Prostate gland (tissue), 2 donors: ENCODE measurements at regions not wholly inside any gene's neighbourhood (a gene's known extent, or its start where the extent isn't known, plus 50 kb on each side); places are given as distances from the start of the nearest gene placed in this dataset.

Experiments used
- DNase-seq: peaks from one replicate; pipeline ENCODE4 v3.0.0-alpha.2; 2019; ENCODE audit warnings: low spot score
- H3K27ac ChIP-seq, 2 donors: fragments of 200-600 bp; sonication (generic); 2 replicates each; pipeline ENCODE4 v1.5.1; 2017 to 2019
- H3K27me3 ChIP-seq: fragments of 200-600 bp; sonication (generic); replicated peaks from 2 replicates; pipeline ENCODE4 v1.5.1; 2019; ENCODE audit not compliant: insufficient read depth
- H3K36me3 ChIP-seq, 2 donors: fragments of 200-600 bp; sonication (generic); 1 replicate in 1 of 2; 2 replicates in 1 of 2; pipeline versions ENCODE4 v1.5.1 to v1.8.1; 2017 to 2019
- H3K4me1 ChIP-seq: fragments of 200-600 bp; sonication (generic); replicated peaks from 2 replicates; pipeline ENCODE4 v1.5.1; 2019
- H3K4me3 ChIP-seq, 2 donors: fragments of 200-600 bp; sonication (generic); 2 replicates each; pipeline ENCODE4 v1.5.1; 2017 to 2019
- H3K9me3 ChIP-seq: fragments of 200-600 bp; sonication (generic); 2 replicates; pipeline ENCODE4 v1.5.1; 2017
- POLR2A ChIP-seq: fragments of 450-650 bp; IDR thresholded peaks from one replicate; pipeline ENCODE4 v1.6.1; 2016; ENCODE audit warnings: antibody characterized with exemption, mild to moderate bottlenecking
- POLR2AphosphoS5 ChIP-seq: sonication (generic); formaldehyde crosslinking; IDR thresholded peaks from one replicate; pipeline ENCODE4 v1.6.1; 2017; ENCODE audit warnings: antibody characterized with exemption
- WGBS: methylation state at CpG from one replicate; pipeline ENCODE4 v1.1.5; 2018; 5-methylcytosine and 5-hydroxymethylcytosine counted together
- intact Hi-C: fragments of 100-400 bp; cut with DNase I; formaldehyde crosslinking; loops from one replicate; pipeline ENCODE4 v1.14.2; 2022
- TF ChIP-seq, protein P1 (sequence below), 4 experiments: fragments of 200-600 bp in 2 of 4; fragments of 450-650 bp in 2 of 4; sonication (generic) in 2 of 4; IDR thresholded peaks; 1 replicate in 3 of 4; 2 replicates in 1 of 4; pipeline ENCODE4 v1.5.1; 2016 to 2019; ENCODE audit warnings: antibody characterized with exemption in 4 of 4, mild to moderate bottlenecking in 2 of 4, moderate library complexity in 2 of 4

DNA sequence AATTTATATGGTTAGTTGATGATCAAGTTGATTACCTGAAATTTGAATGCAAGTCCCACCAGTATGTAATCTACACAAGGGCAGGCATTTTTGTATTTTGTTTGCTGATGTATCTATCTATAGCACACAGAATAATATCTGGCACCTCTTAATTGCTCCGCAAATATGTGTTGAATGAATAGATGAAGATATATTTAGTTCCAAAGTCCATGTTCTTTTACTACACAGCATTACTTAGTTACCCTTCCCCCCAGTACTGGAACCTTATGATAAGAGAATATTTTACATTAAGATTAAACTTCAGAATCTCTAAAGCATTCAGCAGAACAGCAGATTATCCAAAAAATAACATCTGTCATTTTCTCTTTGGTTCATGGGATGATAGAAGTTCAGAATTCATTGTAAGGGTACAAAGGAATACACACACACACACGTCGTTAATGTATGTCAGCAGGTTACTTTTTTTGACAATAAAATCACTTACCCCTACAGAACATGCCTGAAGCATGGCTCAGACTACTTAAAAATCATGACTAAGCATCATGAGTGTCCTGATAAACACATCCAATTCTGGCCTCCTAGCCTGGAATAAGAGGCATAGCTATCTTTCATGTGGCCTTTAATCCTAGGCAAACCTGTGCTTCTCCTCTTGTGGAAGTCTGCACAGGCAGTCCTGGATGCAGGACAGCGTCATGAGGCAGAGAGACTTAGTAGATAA lies 148.9 kb upstream of the TBC1D5 start:
- WGBS: 67% methylated on average over 4 of the region's 4 CpGs
- intact Hi-C loops: no loop called here

DNA sequence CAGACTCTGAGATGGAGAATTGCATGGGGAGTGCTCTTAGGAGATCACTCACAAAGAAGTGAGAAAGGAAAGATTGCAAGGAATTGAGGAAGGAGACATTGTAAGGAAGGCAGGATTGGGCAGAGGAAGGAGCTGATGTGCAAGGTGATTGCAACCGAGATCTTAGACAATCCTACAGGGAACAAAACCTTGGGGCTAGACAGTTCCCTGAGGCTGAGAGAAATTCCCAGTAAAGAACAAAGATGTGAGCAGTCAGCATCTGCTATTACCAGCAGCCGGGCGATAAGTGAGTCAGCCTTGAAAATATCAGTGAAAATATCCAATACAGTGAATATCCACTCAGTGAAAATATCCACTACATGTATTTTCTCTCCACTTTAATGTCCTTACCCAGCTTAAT lies 143.6 kb upstream of the TBC1D5 start:
- intact Hi-C loops: no loop called here
- no peaks in the 10 kb centered on the region for H3K4me1 ChIP-seq

More for the DNA sequence above, 148.9 kb upstream of the TBC1D5 start:
- H3K36me3 ChIP-seq: no peaks in the 10 kb centered on the region
- no peak overlapping the region for H3K27ac ChIP-seq
- no peaks in the 10 kb centered on the region for H3K27me3 ChIP-seq
- no peak for TF ChIP-seq POLR2A
- TF ChIP-seq, protein P1, sequence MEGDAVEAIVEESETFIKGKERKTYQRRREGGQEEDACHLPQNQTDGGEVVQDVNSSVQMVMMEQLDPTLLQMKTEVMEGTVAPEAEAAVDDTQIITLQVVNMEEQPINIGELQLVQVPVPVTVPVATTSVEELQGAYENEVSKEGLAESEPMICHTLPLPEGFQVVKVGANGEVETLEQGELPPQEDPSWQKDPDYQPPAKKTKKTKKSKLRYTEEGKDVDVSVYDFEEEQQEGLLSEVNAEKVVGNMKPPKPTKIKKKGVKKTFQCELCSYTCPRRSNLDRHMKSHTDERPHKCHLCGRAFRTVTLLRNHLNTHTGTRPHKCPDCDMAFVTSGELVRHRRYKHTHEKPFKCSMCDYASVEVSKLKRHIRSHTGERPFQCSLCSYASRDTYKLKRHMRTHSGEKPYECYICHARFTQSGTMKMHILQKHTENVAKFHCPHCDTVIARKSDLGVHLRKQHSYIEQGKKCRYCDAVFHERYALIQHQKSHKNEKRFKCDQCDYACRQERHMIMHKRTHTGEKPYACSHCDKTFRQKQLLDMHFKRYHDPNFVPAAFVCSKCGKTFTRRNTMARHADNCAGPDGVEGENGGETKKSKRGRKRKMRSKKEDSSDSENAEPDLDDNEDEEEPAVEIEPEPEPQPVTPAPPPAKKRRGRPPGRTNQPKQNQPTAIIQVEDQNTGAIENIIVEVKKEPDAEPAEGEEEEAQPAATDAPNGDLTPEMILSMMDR (IDR thresholded peaks at IDR 0.05): no peak
- TF ChIP-seq POLR2AphosphoS5: no peak
- no peaks in the 10 kb centered on the region for H3K4me1 ChIP-seq
- H3K4me3 ChIP-seq: no peak overlapping the region
- H3K9me3 ChIP-seq: no peaks in the 10 kb centered on the region
- DNase-seq: no peak

DNA sequence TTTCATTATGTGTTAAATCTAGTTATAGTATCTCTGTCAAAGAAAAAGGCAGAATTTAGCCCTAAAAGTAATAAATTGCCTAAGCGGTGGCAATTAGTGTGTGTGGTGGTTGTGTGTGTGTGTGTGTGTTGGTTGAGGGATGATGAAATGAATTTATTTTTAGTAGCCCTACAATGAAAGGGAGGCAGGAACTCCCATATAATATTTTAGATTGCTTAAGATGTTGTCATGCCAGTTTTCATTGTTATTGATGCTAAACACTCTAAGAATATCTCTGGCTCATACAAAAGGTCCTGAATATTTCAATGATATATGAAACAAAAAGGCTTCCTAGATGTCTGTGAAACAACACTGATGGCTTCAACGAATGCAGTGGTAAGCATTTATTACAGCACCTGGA lies 140.6 kb upstream of the TBC1D5 start:
- Histone ChIP-seq H3K4me3 (no peak overlapping the region), H3K4me1 (no peaks in the 10 kb centered on the region), H3K36me3 (no peaks in the 10 kb centered on the region), H3K27me3 (no peaks in the 10 kb centered on the region), H3K27ac (no peak overlapping the region), H3K9me3 (no peaks in the 10 kb centered on the region)
- WGBS: 67% methylated on average over 2 of the region's 2 CpGs
- no peak for DNase-seq
- TF ChIP-seq, protein P1 (IDR thresholded peaks at IDR 0.05): no peak
- TF ChIP-seq POLR2AphosphoS5: no peak
- no peak for TF ChIP-seq POLR2A
- intact Hi-C loops: no loop called here

More for the DNA sequence above, 143.6 kb upstream of the TBC1D5 start:
- Histone ChIP-seq H3K4me3 (no peak overlapping the region), H3K9me3 (no peaks in the 10 kb centered on the region), H3K36me3 (no peaks in the 10 kb centered on the region), H3K27me3 (no peaks in the 10 kb centered on the region), H3K27ac (no peak overlapping the region)
- TF ChIP-seq POLR2AphosphoS5: no peak
- TF ChIP-seq, protein P1 (IDR thresholded peaks at IDR 0.05): no peak
- no peak for TF ChIP-seq POLR2A
- WGBS: 98% methylated on average over 3 of the region's 3 CpGs
- DNase-seq: no peak

DNA sequence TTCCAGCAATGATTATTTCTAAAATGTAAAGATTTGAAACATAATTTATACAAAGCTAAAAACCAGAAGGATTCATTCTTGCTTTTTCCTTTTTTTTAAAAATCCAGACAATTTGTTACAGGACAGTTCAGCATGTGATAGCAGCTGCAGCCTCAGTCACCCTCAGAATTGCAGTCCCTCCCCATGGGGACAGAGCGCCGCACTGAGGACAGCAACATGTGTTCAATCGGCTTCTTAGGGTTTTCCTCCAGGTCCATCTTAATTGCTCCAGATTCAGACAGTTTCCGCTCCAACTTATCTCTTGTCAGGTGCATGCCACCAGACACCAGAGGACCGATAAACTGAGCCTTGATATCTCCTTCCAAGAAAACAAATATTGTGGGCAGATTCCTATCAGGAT lies 134.9 kb upstream of the TBC1D5 start:
- WGBS: 86% methylated on average over 5 of the region's 5 CpGs
- intact Hi-C loops: no loop called here

More for the DNA sequence above, 134.9 kb upstream of the TBC1D5 start:
- no peak overlapping the region for H3K4me3 ChIP-seq
- H3K4me1 ChIP-seq: no peaks in the 10 kb centered on the region
- no peaks in the 10 kb centered on the region for H3K27me3 ChIP-seq
- TF ChIP-seq POLR2AphosphoS5 (no peak), POLR2A (no peak)
- TF ChIP-seq, protein P1 (IDR thresholded peaks at IDR 0.05): no peak
- no peaks in the 10 kb centered on the region for H3K36me3 ChIP-seq
- H3K27ac ChIP-seq: no peak overlapping the region
- no peaks in the 10 kb centered on the region for H3K9me3 ChIP-seq
- no peak for DNase-seq
